ENCODE measurements at regions not wholly inside any gene's neighbourhood (a gene's known extent, or its start where the extent isn't known, plus 50 kb on each side); places are given as distances from the start of the nearest gene placed in this dataset.

DNA sequence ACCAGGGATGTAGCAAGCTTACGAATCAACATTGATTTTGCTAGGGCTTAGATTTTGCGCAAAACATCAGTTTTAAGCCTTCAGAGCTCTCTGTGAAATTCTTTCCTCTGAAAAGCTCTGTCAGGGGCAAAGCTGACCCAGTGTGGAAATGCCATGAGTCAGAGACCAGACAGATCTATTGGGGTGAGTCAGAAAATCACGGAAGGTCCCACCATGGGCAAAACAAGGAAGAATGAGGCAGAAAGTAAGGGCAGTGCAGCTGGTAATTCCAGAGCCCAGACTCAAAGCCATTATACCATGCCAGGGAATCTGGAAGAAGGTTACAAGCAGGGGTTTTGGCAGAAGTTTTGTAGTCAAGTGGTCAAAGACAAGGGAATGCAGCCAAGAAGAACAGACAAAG lies 256.6 kb upstream of the CTAGE1 start:
- no peaks in the 10 kb centered on the region for H3K9me3 ChIP-seq
- peaks cover 0 to 4% (median 0%) of the 10 kb centered on the region in 3 donors for H3K27me3 ChIP-seq (ENCODE audit: insufficient read depth in 3 of 3, low read length in 2 of 3)
- H3K4me3 ChIP-seq = no peak overlapping the region
- intact Hi-C loops (cut with DNase I) = no loop called here
- DNase-seq (no peak), ATAC-seq (no peak)
- no peaks in the 10 kb centered on the region for H3K4me1 ChIP-seq
- TF ChIP-seq CTCF (IDR thresholded peaks at IDR 0.05) = no peak
- H3K36me3 ChIP-seq (ENCODE audit: insufficient read depth in 1 of 2, low read depth in 1 of 2) = no peaks in the 10 kb centered on the region
- 81 to 82% (median 82%) methylated on average over 3 of the region's 3 CpGs for WGBS, 3 donors
- no peak overlapping the region for H3K27ac ChIP-seq

DNA sequence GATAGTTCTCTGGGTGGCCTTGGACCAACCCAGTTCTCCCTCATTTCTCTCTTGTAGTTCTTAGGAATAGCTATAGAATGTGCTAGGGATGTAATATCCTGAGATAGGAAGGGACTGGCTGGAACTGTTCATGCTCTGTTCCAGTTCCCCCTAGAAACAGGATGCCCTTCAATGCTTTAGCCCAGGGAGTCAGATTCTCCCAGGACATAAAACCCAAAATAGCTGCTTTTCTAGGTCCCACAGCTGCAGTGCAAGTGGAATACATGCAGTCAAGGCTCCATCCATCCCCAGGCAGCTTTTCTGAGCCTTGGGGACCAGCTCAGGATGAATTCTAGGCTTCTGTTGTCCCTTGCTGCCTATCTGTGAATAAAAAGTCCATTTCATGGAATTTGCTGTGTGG lies 257.3 kb upstream of the CTAGE1 start:
- no peaks in the 10 kb centered on the region for H3K9me3 ChIP-seq
- no peaks in the 10 kb centered on the region for H3K36me3 ChIP-seq (ENCODE audit: insufficient read depth in 1 of 2, low read depth in 1 of 2)
- DNase-seq (no peak), ATAC-seq (no peak)
- H3K4me1 ChIP-seq = no peaks in the 10 kb centered on the region
- no peak overlapping the region for H3K4me3 ChIP-seq
- intact Hi-C loops (cut with DNase I) = no loop called here
- no peak overlapping the region for H3K27ac ChIP-seq
- peaks cover 0 to 4% (median 0%) of the 10 kb centered on the region in 3 donors for H3K27me3 ChIP-seq (ENCODE audit: insufficient read depth in 3 of 3, low read length in 2 of 3)
- no peak for TF ChIP-seq CTCF (IDR thresholded peaks at IDR 0.05)

- no peaks in the 10 kb centered on the region for H3K9me3 ChIP-seq
- no peaks in the 10 kb centered on the region for H3K36me3 ChIP-seq (ENCODE audit: insufficient read depth in 1 of 2, low read depth in 1 of 2)
- no peak for TF ChIP-seq CTCF (IDR thresholded peaks at IDR 0.05)
- no peaks in the 10 kb centered on the region for H3K4me1 ChIP-seq
- intact Hi-C loops (cut with DNase I) = no loop called here
- WGBS, 3 donors = 82 to 86% (median 83%) methylated on average over 2 of the region's 2 CpGs
- peaks cover 0 to 7% (median 7%) of the 10 kb centered on the region in 3 donors for H3K27me3 ChIP-seq (ENCODE audit: insufficient read depth in 3 of 3, low read length in 2 of 3)
- DNase-seq (no peak), ATAC-seq (no peak)
- H3K27ac ChIP-seq = no peak overlapping the region
- no peak overlapping the region for H3K4me3 ChIP-seq
Observed at GRCh38 chr18:22676423-22676822, 256.7 kb upstream of the RBBP8 start.

- intact Hi-C loops (cut with DNase I) = no loop called here
- WGBS, 3 donors = 75 to 89% (median 86%) methylated on average over 1 of the region's 1 CpG
Observed at GRCh38 chr18:22678486-22678885, 254.6 kb upstream of the RBBP8 start.

More at GRCh38 chr18:22678486-22678885, 254.6 kb upstream of the RBBP8 start:
- TF ChIP-seq CTCF (IDR thresholded peaks at IDR 0.05) = no peak
- Histone ChIP-seq H3K9me3 (no peaks in the 10 kb centered on the region), H3K36me3 (ENCODE audit: insufficient read depth in 1 of 2, low read depth in 1 of 2) (no peaks in the 10 kb centered on the region), H3K4me3 (no peak overlapping the region), H3K27ac (no peak overlapping the region), H3K27me3 (ENCODE audit: insufficient read depth in 3 of 3, low read length in 2 of 3) (peaks cover 0 to 10% (median 9%) of the 10 kb centered on the region in 3 donors), H3K4me1 (no peaks in the 10 kb centered on the region)
- DNase-seq (no peak), ATAC-seq (no peak)

All from psoas muscle (tissue), 7 donors.